Breast epithelium (tissue), 3 donors: ENCODE measurements at regions not wholly inside any gene's neighbourhood (a gene's known extent, or its start where the extent isn't known, plus 50 kb on each side); places are given as distances from the start of the nearest gene placed in this dataset.

Experiments
- POLR2AphosphoS5 ChIP-seq, 3 donors: sonication (generic); formaldehyde crosslinking; IDR thresholded peaks; one replicate each; pipeline ENCODE4 v1.6.1; 2017; ENCODE audit warnings: antibody characterized with exemption in 3 of 3
- TF ChIP-seq, protein P1 (sequence below), 3 donors: fragments of 450-650 bp; IDR thresholded peaks; one replicate each; pipeline ENCODE4 v1.5.1; 2016 to 2017; ENCODE audit warnings: antibody characterized with exemption in 3 of 3, mild to moderate bottlenecking in 3 of 3, moderate library complexity in 3 of 3

DNA sequence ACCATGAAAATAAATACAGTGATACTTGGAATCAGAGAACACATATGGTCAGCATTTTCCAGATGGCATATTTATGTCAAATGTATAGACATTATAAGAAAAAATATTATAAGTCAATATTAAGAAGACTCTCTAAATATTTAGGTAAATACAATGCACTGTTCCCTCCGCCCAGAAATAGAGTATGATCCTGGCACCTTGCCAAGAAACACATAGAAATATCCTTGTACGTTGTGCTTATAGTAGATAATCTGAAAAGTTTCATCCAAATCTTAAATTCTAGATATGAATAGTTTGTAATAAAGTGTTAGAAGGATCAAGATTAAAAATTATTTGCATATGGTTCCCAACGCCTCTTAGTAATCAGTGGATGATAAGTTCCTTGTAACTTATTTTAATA lies 645.8 kb upstream of the GJE1 start:
- TF ChIP-seq, protein P1, sequence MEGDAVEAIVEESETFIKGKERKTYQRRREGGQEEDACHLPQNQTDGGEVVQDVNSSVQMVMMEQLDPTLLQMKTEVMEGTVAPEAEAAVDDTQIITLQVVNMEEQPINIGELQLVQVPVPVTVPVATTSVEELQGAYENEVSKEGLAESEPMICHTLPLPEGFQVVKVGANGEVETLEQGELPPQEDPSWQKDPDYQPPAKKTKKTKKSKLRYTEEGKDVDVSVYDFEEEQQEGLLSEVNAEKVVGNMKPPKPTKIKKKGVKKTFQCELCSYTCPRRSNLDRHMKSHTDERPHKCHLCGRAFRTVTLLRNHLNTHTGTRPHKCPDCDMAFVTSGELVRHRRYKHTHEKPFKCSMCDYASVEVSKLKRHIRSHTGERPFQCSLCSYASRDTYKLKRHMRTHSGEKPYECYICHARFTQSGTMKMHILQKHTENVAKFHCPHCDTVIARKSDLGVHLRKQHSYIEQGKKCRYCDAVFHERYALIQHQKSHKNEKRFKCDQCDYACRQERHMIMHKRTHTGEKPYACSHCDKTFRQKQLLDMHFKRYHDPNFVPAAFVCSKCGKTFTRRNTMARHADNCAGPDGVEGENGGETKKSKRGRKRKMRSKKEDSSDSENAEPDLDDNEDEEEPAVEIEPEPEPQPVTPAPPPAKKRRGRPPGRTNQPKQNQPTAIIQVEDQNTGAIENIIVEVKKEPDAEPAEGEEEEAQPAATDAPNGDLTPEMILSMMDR (IDR thresholded peaks at IDR 0.05) = no peak
- TF ChIP-seq POLR2AphosphoS5 (IDR thresholded peaks at IDR 0.05) = no peak
